Stomach (tissue), 4 donors: ENCODE measurements at regions not wholly inside any gene's neighbourhood (a gene's known extent, or its start where the extent isn't known, plus 50 kb on each side); places are given as distances from the start of the nearest gene placed in this dataset.

Experiments
- EP300 ChIP-seq: sonication (generic); formaldehyde crosslinking; IDR thresholded peaks from one replicate; pipeline ENCODE4 v1.6.1; 2017; ENCODE audit warnings: antibody characterized with exemption
- POLR2A ChIP-seq, 4 donors: fragments of 450-650 bp; IDR thresholded peaks; one replicate each; pipeline ENCODE4 v1.6.1; 2016; ENCODE audit warnings: antibody characterized with exemption in 4 of 4, control low read depth in 2 of 4, mild to moderate bottlenecking in 1 of 4, moderate library complexity in 1 of 4
- TF ChIP-seq, protein P1 (sequence below), 7 experiments: fragments of 450-650 bp in 4 of 7; fragments of 200-600 bp in 3 of 7; sonication (generic) in 3 of 7; IDR thresholded peaks; one replicate each; pipeline ENCODE4 v1.5.1; 2016 to 2019; ENCODE audit warnings: antibody characterized with exemption in 7 of 7, control low read depth in 2 of 7, mild to moderate bottlenecking in 1 of 7

GRCh38 chr6:8821981-8822381 lies 386.6 kb upstream of the SLC35B3 start:
- no peak for TF ChIP-seq EP300
- TF ChIP-seq, protein P1, sequence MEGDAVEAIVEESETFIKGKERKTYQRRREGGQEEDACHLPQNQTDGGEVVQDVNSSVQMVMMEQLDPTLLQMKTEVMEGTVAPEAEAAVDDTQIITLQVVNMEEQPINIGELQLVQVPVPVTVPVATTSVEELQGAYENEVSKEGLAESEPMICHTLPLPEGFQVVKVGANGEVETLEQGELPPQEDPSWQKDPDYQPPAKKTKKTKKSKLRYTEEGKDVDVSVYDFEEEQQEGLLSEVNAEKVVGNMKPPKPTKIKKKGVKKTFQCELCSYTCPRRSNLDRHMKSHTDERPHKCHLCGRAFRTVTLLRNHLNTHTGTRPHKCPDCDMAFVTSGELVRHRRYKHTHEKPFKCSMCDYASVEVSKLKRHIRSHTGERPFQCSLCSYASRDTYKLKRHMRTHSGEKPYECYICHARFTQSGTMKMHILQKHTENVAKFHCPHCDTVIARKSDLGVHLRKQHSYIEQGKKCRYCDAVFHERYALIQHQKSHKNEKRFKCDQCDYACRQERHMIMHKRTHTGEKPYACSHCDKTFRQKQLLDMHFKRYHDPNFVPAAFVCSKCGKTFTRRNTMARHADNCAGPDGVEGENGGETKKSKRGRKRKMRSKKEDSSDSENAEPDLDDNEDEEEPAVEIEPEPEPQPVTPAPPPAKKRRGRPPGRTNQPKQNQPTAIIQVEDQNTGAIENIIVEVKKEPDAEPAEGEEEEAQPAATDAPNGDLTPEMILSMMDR (IDR thresholded peaks at IDR 0.05), result no peak
- TF ChIP-seq POLR2A (IDR thresholded peaks at IDR 0.05), result no peak
